AML-193 (cell line): ENCODE measurements at regions not wholly inside any gene's neighbourhood (a gene's known extent, or its start where the extent isn't known, plus 50 kb on each side); places are given as distances from the start of the nearest gene placed in this dataset.
"Not testable (repeated sequence)": the region's sequence is repeated elsewhere in the genome, so short reads cannot be mapped to it uniquely, and the experiment has no call there.

Experiments used
- DNase-seq, 2 experiments: peaks; one replicate each; lab custom pipeline; 2025; lab: John Stamatoyannopoulos, UW

DNA sequence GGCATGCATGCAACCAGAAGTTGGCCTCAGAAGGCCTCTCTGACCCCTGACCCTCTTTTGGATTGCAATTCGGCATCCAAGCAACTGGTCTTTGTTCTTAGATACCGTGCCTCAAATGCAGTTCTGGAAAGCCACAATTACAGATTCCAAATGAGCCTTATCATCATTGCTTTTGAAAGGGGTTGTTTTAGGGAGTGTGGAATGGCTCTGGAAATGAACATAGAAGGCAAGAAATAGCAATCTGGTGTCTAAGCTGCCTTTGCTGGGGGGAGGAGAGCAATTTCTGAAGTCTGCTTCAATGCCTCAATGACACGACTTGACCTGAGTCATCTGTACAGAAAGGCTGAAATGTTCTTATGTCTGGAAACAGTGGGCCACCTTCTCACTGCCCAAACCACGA, 250.1 kb downstream of the NUAK1 start:
- DNase-seq = no peak

DNA sequence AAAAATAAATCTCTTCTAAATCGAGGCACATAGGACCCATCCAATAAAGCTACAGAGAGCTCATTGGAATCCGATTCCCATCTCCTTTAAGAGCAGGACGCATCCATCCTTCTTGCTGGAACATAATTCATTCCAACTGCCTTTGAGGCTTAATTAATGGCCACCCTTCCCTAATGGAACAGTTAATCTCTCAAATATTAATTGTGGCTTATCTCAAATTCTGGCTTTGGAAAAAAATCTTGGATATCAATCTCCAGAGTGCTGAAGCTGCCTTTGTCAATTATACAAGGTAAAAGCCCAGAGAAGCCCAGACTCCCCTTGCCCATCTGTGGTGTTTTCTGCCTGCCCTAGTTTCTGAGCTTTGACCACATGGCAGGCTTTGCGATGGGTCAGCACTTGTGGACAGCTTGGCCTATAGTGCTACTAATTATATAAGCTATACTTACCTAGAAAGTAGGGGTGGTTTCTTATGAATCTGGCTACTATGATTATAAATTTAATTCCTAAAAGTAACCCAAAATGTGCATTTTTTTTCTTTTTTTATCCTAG, 246.3 kb downstream of the NUAK1 start:
- no peak for DNase-seq

DNA sequence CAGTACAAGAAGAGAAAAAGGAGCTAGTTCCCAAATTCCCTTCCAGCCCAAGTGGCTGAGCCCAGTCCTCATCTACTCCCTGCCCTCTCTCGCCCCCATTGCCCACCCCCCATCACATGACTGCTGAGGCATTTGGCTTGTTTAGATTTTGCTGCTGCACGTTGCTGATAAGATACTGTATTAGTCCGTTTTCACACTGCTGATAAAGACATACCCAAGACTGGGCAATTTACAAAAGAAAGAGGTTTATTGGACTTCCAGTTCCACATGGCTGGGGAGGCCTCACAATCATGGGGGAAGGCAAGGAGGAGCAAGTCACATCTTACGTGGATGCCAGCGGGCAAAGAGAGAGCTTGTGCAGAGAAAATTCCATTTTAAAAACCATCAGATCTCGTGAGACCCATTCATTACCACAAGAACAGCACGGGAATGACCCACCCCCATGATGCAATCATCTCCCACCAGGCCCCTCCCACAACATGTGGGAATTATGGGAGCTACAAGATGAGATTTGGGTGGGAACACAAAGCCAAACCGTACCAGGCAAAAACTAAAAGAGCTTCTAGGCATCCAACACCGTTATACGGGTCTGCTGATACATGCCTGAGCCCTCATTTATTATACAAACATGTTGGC, 243.4 kb downstream of the NUAK1 start:
- DNase-seq = not testable (repeated sequence)

- DNase-seq = no peak
Observed at GRCh38 chr12:105897311-105897725, 241.4 kb downstream of the NUAK1 start.

DNA sequence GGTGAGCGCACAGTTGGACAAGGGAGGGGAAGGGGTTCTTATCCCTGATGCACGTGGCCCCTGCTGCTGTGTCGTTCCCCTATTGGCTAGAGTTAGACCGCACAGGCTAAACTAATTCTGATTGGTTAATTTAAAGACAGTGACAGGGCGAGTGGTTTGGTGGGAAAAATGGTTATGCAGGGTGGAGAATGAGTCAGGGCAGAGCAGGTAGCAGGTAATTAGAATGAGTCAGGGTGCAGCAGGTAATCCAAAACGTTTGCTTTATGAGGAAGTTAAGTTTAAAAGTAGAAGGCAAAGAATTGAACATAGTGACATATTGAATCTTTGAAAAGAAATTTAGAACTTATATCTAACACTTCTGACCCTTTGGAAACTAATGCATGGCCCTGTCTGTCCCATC, 240.5 kb downstream of the NUAK1 start:
- not testable (repeated sequence) for DNase-seq

DNA sequence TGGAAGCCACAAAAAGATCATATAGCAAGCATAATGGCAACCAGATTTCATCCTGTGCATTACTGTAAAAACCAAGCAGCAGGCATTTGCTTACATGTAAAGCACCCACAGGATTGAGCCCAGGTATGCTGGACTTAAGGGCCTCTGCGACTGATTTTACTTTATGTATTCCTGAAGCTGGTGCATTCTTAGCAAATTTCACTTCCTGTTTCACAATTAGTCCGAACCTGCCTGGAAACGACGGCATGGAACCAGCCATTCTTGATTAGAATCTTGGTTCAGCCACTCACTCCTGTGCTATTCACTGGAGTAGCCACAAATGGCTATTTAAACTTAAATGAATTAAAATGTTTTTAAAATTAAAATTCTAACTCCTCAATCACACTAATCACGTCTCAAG, 239.2 kb downstream of the NUAK1 start:
- no peak for DNase-seq

DNA sequence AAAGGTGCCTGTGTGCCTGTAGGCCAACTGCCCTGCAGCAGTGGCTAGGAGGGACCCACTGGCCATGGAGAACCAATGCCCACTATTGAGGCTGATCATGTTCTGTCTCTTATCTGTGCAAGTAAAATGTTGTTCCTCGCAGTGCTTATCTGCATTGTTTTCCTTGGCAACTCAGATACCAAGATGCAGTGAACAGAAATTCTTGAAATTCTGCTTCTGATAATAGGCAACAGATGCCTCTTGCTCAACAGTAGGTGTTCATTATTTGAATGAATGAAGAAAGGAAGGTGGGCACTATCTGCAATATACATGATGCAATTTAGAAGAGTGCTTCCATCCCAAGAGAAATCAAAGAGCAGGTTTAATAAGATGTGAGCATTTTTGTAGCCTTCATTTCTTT, 232.2 kb downstream of the NUAK1 start:
- no peak for DNase-seq

DNA sequence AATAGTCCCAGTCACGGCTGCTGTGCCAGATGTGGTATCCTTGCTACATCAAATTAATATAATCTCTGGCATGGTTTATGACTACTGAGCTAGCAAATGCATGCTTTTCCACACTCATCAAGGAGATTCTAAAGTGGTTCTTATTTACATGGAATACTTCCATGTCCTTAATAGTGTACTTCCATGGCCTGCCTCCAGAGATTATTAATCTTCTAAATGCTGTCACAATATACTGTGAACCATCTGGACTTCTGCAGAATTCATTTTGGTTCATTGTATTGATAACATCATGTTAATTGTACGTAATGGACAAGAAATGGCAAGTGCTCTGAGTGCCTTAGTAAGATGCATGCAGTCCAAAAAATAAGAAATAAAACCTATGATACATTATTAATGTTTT, 230.8 kb downstream of the NUAK1 start:
- no peak for DNase-seq

DNA sequence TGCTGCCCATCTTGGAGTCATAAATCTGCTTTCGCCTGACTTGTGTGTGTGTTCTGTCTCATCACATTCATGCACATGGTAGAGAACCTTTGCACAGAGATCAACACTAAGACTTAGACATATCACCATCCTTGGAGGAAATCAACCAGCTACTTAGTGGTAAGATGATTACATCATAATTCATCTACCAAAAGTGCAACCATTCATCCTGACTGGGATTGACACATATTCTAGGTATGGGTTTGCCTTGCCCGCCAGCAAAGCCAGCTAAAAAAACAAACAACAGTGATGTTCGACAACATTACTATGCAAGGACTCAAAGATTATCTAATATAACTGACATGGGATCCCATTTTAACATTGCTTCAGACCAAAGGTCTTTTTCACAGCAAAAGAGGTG, 228.7 kb downstream of the NUAK1 start:
- DNase-seq = no peak

DNA sequence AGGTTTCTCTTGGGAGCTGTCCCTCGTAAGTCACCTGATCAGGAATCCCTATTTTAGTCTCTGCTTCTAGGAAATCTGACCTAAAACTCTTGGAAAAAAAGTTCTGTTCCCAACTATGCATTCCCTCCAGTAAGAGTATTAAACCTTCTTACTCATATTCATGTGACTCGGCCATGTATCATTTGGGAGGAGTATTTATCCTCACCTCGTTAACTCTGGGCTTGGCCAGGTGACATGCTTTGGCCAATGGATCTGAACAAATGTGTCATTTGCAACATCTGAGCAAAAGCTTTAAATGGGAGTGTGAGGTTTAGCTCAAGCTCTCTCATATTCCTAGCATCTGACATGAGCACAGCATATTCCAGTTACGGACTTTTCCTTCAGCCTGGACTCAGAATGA, 226.8 kb downstream of the NUAK1 start:
- DNase-seq = no peak

- DNase-seq = no peak
Observed at GRCh38 chr12:105912882-105913678, 225.7 kb downstream of the NUAK1 start.

DNA sequence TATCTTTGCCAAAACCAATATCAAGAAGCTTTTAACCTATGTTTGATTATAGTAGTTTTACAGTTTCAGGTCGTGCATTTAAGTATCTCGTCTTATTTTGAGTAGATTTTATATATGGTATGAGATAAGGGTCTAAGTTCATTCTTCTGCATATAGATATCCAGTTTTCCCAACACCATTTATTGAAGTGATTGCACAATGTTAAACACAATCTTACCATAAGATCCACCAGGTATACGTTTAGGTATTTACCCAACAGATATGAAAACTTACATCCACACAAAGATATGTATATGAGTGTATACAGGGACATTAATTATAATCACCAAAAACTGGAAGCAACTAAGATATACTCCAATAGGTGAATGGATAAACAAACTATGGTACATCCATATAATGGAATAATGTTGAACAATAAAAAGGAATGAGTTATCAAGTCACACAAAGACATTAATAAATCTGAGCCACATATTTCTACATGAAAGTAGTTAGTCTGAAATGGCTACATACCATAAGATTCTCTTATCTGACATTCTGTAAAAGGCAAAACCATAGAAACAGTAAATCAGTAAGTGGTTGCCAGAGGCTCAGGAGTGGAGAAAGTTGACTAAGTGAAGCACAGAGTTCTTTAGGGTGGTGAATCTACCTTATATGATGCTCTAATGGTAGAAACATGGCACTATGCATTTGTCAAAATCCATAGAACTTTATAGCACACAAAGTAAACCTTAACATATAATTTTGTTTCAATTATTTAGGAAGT, 222.6 kb downstream of the NUAK1 start:
- no peak for DNase-seq

DNA sequence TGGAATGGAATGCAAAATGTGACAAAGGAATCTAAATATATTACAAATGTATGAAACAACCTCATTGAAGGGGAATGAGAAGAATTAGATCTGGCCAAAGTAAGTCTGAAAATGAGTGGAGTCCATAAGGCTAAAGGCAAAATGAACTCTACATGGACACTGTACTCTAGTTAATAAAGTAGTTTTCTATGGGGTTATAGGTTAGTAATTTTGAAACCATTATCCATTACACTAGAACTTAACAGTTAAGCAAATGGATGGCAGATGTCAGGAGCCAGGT, 222.1 kb downstream of the NUAK1 start:
- no peak for DNase-seq

DNA sequence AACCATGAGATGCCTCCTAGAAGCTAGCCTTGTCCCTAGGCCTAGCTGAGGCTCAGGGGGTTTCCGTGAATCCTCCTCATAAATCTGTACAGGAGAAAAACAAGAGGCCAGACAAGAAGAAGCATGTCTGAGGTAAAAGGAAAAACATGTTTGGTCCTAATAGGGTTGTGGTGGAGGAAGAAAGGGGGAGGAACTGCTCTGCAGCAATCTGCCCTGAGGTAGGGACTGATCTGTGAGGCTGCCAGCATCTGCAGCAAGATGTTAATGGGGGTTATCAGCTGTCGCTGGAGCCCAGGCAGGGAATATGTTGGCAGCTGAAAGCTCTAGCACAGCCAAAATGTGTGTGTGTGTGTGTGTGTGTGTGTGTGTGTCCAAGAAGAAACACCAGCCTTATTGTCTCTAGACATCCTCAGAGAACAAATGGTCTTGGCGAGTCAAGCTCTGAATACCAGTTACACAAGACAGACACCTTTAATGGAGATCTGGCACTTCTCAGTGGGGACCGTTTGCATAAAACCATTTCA, 218.5 kb downstream of the NUAK1 start:
- no peak for DNase-seq

DNA sequence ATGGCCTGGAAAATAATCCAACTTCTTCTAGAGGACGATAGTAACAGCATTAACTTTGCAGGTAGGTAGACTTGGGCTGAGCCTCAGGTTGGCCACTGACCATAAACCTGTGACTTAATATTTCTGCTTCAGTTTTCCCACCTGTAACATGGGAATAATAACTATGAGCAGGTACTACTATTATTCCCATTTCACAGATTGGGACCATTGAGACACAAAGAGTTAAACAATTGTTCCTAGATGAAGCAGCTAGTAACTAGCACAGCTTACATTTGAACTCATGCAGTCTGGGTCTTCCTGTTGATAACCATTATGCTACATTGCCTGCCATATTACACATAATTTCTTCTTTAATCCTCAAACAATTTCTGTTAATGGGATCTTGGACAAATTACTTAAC, 217.7 kb downstream of the NUAK1 start:
- no peak for DNase-seq

- DNase-seq = no peak
Observed at GRCh38 chr12:105921872-105922669, 216.7 kb downstream of the NUAK1 start.

- no peak for DNase-seq
Observed at GRCh38 chr12:105922670-105923102, 216.1 kb downstream of the NUAK1 start.

GRCh38 chr12:105924526-105925208, 214.1 kb downstream of the NUAK1 start:
- no peak for DNase-seq

GRCh38 chr12:105927564-105927963, 211.2 kb downstream of the NUAK1 start:
- DNase-seq = no peak

DNA sequence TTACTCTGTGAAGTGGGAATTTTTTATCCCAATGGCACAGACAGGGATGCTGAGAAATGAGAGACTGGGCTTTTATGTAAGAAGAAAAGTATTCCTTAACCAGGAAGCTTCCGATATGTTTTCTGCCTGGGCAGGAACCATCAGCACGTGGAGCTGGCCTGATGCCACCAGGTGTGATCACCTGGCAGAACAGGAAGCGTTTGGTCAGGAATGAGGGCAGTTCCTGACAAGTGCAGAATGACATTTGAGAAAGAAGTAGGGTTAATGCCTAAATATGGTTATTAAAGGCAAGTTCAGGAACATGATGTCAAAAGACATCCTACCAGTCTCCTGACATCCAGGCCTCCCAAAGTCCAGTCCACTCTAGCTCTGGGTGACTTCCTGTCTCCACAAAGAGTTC, 210.3 kb downstream of the NUAK1 start:
- DNase-seq = no peak

- no peak for DNase-seq
Observed at GRCh38 chr12:105929192-105929591, 209.6 kb downstream of the NUAK1 start.
